GM12892 (cell line): ENCODE measurements at regions not wholly inside any gene's neighbourhood (a gene's known extent, or its start where the extent isn't known, plus 50 kb on each side); places are given as distances from the start of the nearest gene placed in this dataset.
"Not testable (repeated sequence)": the region's sequence is repeated elsewhere in the genome, so short reads cannot be mapped to it uniquely, and the experiment has no call there.

Source experiments
- DNase-seq: peaks from one replicate; pipeline ENCODE4 v3.0.0; 2011; ENCODE audit not compliant: insufficient read length
- FAIRE-seq: peaks from 2 replicates; lab custom pipeline; 2011; peaks lifted over from hg19 to GRCh38; lab: Jason Lieb, UNC
- POLR2A ChIP-seq: IDR thresholded peaks from 2 replicates; pipeline ENCODE4 v1.6.1; 2011; ENCODE audit warnings: low read depth, low read length, control low read depth
- POLR2AphosphoS5 ChIP-seq: IDR thresholded peaks from 2 replicates; pipeline ENCODE4 v1.6.1; 2011; ENCODE audit warnings: low read depth, low read length, control low read depth
- TAF1 ChIP-seq: IDR thresholded peaks from 2 replicates; pipeline ENCODE4 v1.6.1; 2011; ENCODE audit warnings: low read depth, mild to moderate bottlenecking, control low read depth, low read length, borderline replicate concordance

- DNase-seq: no peak
- no peak for FAIRE-seq
- no peak for TF ChIP-seq TAF1
- no peak for TF ChIP-seq POLR2AphosphoS5
- TF ChIP-seq POLR2A: no peak
Observed at GRCh38 chr9:100774326-100774725, 196.4 kb downstream of the CAVIN4 start.

- TF ChIP-seq POLR2AphosphoS5 (no peak), TAF1 (no peak), POLR2A (no peak)
- no peak for DNase-seq
- no peak for FAIRE-seq
Observed at GRCh38 chr9:100774962-100775361, 197.1 kb downstream of the CAVIN4 start.

- no peak for FAIRE-seq
- TF ChIP-seq POLR2AphosphoS5: no peak
- no peak for TF ChIP-seq TAF1
- DNase-seq: no peak
Observed at GRCh38 chr9:100775912-100776311, 198.0 kb downstream of the CAVIN4 start.

GRCh38 chr9:100784755-100785154 is 206.9 kb downstream of the CAVIN4 start:
- DNase-seq (no peak), FAIRE-seq (no peak)
- no peak for TF ChIP-seq POLR2A
- no peak for TF ChIP-seq TAF1
- TF ChIP-seq POLR2AphosphoS5: no peak

- DNase-seq (no peak), FAIRE-seq (no peak)
- no peak for TF ChIP-seq POLR2AphosphoS5
- no peak for TF ChIP-seq POLR2A
- TF ChIP-seq TAF1: no peak
Observed at GRCh38 chr9:100785946-100786345, 208.1 kb downstream of the CAVIN4 start.

GRCh38 chr9:100794738-100795269 is 216.9 kb downstream of the CAVIN4 start:
- DNase-seq (no peak), FAIRE-seq (no peak)
- TF ChIP-seq POLR2AphosphoS5 (no peak), TAF1 (no peak), POLR2A (no peak)

- DNase-seq: no peak
- no peak for FAIRE-seq
- no peak for TF ChIP-seq TAF1
- no peak for TF ChIP-seq POLR2AphosphoS5
- no peak for TF ChIP-seq POLR2A
Observed at GRCh38 chr9:100803956-100804355, 224.6 kb upstream of the PLPPR1 start.

- DNase-seq (no peak), FAIRE-seq (no peak)
- TF ChIP-seq POLR2AphosphoS5 (no peak), POLR2A (no peak), TAF1 (no peak)
Observed at GRCh38 chr9:100811643-100812042, 216.9 kb upstream of the PLPPR1 start.

- FAIRE-seq (no peak), DNase-seq (no peak)
- TF ChIP-seq POLR2AphosphoS5 (no peak), POLR2A (no peak), TAF1 (no peak)
Observed at GRCh38 chr9:100813871-100814270, 214.7 kb upstream of the PLPPR1 start.

- FAIRE-seq (no peak), DNase-seq (no peak)
- TF ChIP-seq POLR2A: no peak
Observed at GRCh38 chr9:100819980-100820379, 208.5 kb upstream of the PLPPR1 start.

GRCh38 chr9:100833035-100833434 is 195.5 kb upstream of the PLPPR1 start:
- FAIRE-seq: not testable (repeated sequence)

GRCh38 chr9:100838857-100839256 is 189.7 kb upstream of the PLPPR1 start:
- FAIRE-seq (no peak), DNase-seq (no peak)
- TF ChIP-seq TAF1: no peak

More at GRCh38 chr9:100833035-100833434, 195.5 kb upstream of the PLPPR1 start:
- not testable (repeated sequence) for DNase-seq

GRCh38 chr9:100848726-100849125 is 179.8 kb upstream of the PLPPR1 start:
- no peak for DNase-seq
- no peak for FAIRE-seq
- no peak for TF ChIP-seq TAF1
- TF ChIP-seq POLR2A: no peak

- DNase-seq (no peak), FAIRE-seq (no peak)
- no peak for TF ChIP-seq TAF1
- no peak for TF ChIP-seq POLR2A
- TF ChIP-seq POLR2AphosphoS5: no peak
Observed at GRCh38 chr9:100852088-100852487, 176.4 kb upstream of the PLPPR1 start.
